NCI-H1436 (cell line): ENCODE measurements at regions not wholly inside any gene's neighbourhood (a gene's known extent, or its start where the extent isn't known, plus 50 kb on each side); places are given as distances from the start of the nearest gene placed in this dataset.
"Not testable (repeated sequence)": the region's sequence is repeated elsewhere in the genome, so short reads cannot be mapped to it uniquely, and the experiment has no call there.

ENCODE experiments used
- DNase-seq: peaks from one replicate; lab custom pipeline; 2025; lab: John Stamatoyannopoulos, UW

- no peak for DNase-seq
Observed at GRCh38 chr6:167408235-167408869, 83.5 kb downstream of the TTLL2 start.

GRCh38 chr6:167409079-167409478, 84.2 kb downstream of the TTLL2 start:
- DNase-seq, result no peak

DNA sequence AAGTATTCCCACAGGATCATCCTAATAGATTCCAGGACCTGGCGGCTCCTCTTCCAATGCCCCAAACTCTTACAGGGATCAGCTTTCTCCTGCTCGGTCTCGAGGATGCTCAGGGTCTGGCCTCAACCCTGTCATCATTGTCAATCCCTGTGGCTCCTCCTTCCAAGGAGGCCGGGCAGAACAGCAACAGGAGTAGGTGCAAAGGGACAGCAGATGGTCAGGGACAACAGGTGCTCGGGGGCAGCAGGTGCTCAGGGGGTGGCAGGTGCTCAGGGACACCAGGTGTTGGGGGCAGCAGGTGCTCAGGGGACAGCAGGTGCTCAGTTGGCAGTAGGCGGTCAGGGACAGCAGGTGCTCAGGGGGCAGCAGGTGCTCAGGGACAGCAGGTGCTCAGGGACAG, 84.8 kb downstream of the TTLL2 start:
- DNase-seq, result no peak

- no peak for DNase-seq
Observed at GRCh38 chr6:167410462-167410861, 85.6 kb downstream of the TTLL2 start.

DNA sequence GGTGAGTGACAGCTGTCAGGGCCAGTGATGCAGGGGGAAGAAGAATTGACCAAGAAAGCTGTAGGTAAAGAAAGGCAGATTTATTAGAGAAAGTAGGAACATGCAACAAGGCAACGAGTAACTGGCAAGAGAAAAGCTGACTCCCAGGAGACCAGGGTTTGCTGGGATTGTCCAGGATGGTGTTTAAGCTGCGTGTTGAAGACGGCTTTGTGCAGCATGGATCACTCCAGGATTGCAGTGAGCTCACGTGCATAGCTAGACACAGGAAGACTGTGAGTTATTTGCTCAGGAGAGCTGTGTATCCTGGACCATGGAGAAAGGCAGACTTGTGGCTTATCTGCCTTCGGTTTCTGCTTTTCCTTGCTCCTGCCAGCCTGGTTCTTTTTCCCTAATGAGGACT, 87.6 kb downstream of the TTLL2 start:
- DNase-seq, result no peak

DNA sequence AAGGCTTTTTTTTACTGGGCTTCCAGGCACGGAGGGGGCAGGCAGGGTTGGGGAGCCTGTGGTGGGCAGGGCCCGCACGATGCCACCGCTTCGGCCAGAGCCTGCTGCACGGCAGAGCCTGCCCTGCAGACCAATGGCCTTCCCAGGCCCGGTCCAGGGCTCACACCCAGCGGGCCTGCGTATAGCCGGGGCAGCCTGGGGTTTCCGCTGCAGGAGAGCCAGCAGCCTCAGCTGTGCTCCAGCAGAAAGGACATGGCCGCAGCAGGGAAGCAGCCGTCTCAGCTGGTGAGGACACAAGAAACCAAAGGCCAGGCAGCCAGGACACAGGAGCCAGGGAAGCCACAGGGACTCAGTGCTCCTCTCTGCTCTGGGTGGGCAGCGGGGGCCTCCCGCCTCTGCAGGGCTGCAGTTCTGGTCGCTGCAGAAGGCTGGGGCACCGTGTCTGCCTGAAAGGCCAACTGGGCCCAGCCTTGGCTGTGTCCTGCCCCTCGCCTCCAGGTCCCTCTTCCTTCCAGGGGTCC, 90.6 kb downstream of the TTLL2 start:
- no peak for DNase-seq

- no peak for DNase-seq
Observed at GRCh38 chr6:167416676-167417430, 92.0 kb downstream of the TTLL2 start.

GRCh38 chr6:167420177-167420576, 95.3 kb downstream of the TTLL2 start:
- no peak for DNase-seq

GRCh38 chr6:167420858-167421766, 96.2 kb downstream of the TTLL2 start:
- DNase-seq, result no peak

DNA sequence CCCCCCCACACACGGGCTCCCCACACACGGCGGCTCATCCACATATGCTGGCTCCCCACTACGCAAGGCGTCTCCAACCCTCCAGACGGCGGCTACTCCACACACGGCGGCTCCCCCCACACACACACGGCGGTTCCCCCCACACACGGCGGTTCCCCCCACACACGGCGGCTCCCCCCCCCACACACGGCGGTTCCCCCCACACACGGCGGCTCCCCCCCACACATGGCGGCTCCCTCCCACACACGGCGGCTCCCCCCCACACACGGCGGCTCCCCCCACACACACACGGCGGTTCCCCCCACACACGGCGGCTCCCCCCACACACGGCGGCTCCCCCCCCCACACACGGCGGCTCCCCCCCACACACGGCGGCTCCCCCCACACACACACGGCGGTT, 97.1 kb downstream of the TTLL2 start:
- DNase-seq, result not testable (repeated sequence)

DNA sequence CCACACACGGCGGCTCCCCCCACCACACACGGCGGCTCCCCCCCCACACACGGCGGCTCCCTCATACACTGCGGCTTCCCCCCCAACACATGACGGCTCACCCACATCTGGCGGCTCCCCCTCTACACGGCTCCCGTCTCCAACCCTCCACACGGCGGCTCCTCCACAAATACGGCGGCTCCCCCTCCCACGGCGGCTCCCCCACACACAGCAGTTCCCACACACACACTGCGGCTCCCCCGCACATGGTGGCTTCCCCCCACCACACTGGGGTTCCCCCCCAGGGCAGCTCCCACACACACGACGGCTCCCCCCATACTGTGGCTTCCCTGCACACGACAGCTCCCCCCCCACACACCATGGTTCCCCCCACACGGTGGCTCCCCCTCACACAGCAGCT, 98.0 kb downstream of the TTLL2 start:
- no peak for DNase-seq

DNA sequence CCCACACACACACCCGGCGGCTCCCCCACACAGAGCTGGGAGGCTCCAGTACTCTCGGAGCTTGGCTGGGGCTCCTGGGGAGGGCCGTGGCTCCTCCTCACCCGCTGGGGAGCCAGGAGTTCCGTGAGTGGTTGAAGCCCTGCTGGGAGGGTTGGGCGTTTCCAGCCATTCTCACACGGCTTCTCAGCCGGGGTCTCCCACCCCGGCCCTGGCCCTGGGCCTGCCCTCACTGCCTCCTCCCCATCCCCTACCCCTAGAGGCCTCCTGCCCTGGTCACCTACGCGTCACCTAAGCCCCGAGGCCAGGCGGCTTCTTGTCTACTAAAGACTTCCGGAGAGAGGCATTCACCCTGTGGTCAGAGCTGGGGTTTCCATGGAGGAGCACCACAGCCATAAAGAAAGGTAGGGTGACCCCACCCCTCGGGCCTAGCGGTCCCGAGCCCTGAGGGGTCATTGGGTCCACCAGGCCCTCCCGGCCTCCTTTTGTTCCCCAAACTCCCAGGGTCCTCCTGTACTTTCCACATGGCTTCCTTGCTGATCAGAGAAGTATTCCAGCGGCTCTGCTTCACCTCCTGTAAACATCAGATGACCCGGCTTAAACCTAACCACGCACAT, 99.3 kb downstream of the TTLL2 start:
- DNase-seq, result no peak

GRCh38 chr6:167424700-167425099, 99.8 kb downstream of the TTLL2 start:
- no peak for DNase-seq

DNA sequence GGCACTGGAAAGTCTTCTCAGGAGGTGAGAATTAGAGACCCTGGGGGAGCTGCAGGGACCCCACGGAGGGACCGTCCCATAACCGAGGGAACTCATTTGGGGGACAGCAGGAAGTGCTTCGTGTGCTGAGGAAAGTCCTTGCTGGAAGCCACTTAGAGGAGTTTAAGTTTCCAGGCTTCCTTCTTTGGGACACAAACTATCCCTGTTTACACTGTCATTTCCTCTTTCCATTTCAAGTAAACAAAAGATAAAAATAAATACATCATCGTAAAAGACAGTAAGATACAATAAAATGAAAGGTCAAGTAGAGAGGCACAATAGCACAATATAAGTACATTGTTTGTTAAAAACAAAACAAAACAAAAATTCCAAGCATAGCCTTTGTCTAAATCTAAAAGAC, 101.2 kb downstream of the TTLL2 start:
- DNase-seq, result no peak

DNA sequence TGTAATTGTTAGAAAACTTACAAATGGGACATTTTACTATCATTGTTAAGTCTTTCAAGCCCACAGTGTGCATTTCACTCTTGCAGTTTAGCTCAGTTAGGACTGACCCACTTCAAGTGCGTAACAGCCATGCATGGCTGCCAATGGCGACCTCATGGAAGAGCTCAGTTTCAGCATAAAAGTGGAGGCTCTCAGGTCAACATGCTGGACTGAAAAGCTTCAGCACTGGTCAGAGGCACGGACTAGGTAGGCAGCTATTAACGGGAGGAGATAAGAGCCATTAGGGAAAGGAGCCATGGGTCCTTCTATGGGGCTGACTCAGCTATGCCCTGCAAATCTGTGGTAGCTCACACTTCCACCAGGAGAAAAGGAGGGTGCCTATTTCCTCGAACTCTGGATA, 101.8 kb downstream of the TTLL2 start:
- DNase-seq, result no peak

GRCh38 chr6:167428664-167429333, 103.9 kb downstream of the TTLL2 start:
- no peak for DNase-seq

- no peak for DNase-seq
Observed at GRCh38 chr6:167429353-167429752, 104.5 kb downstream of the TTLL2 start.

- no peak for DNase-seq
Observed at GRCh38 chr6:167435209-167435728, 110.4 kb downstream of the TTLL2 start.

DNA sequence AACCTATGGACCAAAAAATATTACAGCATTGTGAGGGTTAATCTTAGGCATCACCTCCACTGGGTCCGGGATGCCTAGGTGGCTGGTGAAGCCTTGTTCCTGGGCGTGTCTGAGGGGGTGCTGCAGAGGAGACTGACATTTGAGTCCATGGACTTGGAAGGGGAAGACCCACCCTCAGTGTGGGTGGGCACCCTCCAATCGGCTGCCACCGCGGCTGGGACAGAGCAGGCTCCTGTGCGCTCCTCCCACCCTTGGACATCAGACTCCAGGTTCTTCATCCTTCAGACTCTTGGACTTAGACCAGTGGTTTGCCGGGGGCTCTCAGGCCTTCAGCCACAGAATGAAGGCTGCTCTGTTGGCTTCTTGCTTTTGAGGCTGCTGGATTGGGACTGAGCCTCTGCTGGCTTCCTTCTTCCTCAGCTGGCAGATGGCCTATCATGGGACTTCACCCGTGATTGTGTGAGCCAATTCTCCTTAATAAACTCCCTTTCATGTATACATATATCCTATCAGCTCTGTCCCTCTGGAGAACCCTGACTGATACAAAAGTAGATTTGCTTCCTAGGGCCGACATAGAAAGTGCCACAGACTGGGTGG, 113.1 kb downstream of the TTLL2 start:
- DNase-seq, result no peak

DNA sequence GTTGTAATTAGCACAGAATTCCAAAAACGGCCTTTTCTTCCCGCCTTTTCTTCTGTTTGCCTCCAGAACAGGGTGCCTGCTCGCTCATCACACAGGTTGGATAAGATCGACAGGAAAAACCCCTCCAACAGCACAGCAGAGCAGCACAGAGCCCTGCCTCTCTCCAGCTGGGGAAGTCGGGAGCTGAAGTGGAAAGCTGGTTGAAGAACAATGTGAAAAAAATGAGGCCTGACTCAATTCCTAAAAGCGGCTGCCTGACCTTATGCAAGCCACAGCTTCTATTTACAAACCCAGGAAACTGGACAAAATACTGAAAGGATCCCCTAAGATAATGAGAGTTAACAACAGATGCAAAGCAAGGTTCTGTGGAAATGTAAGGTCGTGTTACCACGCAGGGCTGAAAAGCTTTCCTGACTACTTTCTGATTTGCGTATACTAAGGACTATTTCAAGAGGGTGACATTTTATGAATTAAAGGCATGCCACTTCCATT, 116.9 kb downstream of the TTLL2 start:
- no peak for DNase-seq

GRCh38 chr6:167442245-167442644, 117.4 kb downstream of the TTLL2 start:
- DNase-seq, result no peak
